GM12878 (cell line): ENCODE measurements at regions not wholly inside any gene's neighbourhood (a gene's known extent, or its start where the extent isn't known, plus 50 kb on each side); places are given as distances from the start of the nearest gene placed in this dataset.

Experiments used
- ATAC-seq: fragments of 200-7000 bp; cut with Tn5 transposase; 3 replicates; pipeline ENCODE4 v1.9.1; 2020; ENCODE audit warnings: mild to moderate bottlenecking, moderate library complexity
- BruUV-seq: library from RNA; stranded (reverse); fragments of 400-500 nt; replicated peaks from 2 replicates; lab custom pipeline; 2021; lab: Mats Ljungman, UMichigan
- CTCF ChIA-PET: fragments of 300-600 bp; sonication (Branson Sonifier 250); formaldehyde crosslinking; extraction: SDS; loops from one replicate; lab custom pipeline; 2021; ENCODE audit warnings: inconsistent platforms; lab: Yijun Ruan, JAX
- POLR2A ChIA-PET: fragments of 350-600 bp; formaldehyde crosslinking; extraction: SDS; loops from one replicate; lab custom pipeline; 2021; ENCODE audit warnings: inconsistent platforms; lab: Charles Lee
- RAD21 ChIA-PET: fragments of 300-600 bp; sonication (Branson Sonifier 250); formaldehyde crosslinking; loops from one replicate; lab custom pipeline; 2023; ENCODE audit warnings: antibody characterized with exemption; ENCODE audit not compliant: unreplicated experiment; lab: Charles Lee
- SMC1A ChIA-PET: fragments of 300-600 bp; sonication (Branson Sonifier 250); formaldehyde crosslinking; loops from one replicate; lab custom pipeline; 2023; ENCODE audit not compliant: unreplicated experiment, uncharacterized antibody; lab: Charles Lee
- DNase-seq: peaks from one replicate; pipeline ENCODE4 v3.0.0-alpha.2; 2011; ENCODE audit warnings: low read depth, low spot score
- FAIRE-seq: peaks from 3 replicates; lab custom pipeline; 2011; peaks lifted over from hg19 to GRCh38; lab: Jason Lieb, UNC
- H2AFZ ChIP-seq: 2 replicates; pipeline ENCODE4 v1.6.0; 2011; ENCODE audit warnings: low read depth, low read length, control low read depth; ENCODE audit not compliant: control insufficient read depth
- H3K27ac ChIP-seq: 2 replicates; pipeline ENCODE4 v1.5.1; 2011; ENCODE audit warnings: control low read depth; ENCODE audit not compliant: control insufficient read depth, insufficient read depth
- H3K27me3 ChIP-seq, 2 experiments: replicated peaks in 1 of 2; 2 replicates each; pipeline versions ENCODE4 v1.6.0 to v1.6.1; 2011; ENCODE audit warnings: low read length in 1 of 2; ENCODE audit not compliant: control insufficient read depth in 2 of 2, insufficient read depth in 2 of 2
- H3K36me3 ChIP-seq, 2 experiments: 2 replicates each; pipeline ENCODE4 v1.5.1; 2011; ENCODE audit warnings: low read length in 1 of 2; ENCODE audit not compliant: control insufficient read depth in 2 of 2, insufficient read depth in 2 of 2
- H3K4me1 ChIP-seq: 2 replicates; pipeline ENCODE4 v1.6.1; 2011; ENCODE audit warnings: mild to moderate bottlenecking, low read length, moderate library complexity, mixed read lengths; ENCODE audit not compliant: control insufficient read depth, insufficient read depth
- H3K4me2 ChIP-seq: 2 replicates; pipeline ENCODE4 v1.6.0; 2011; ENCODE audit warnings: control low read depth; ENCODE audit not compliant: control insufficient read depth, insufficient read depth
- H3K4me3 ChIP-seq: fragments of 200-600 bp; sonication (generic); 2 replicates; pipeline ENCODE4 v1.5.1; 2016
- H3K79me2 ChIP-seq: 2 replicates; pipeline ENCODE4 v1.6.0; 2011; ENCODE audit warnings: low read length; ENCODE audit not compliant: control insufficient read depth, insufficient read depth
- H3K9ac ChIP-seq: 2 replicates; pipeline ENCODE4 v1.8.0; 2011; ENCODE audit warnings: low read length, control low read depth, mixed read lengths; ENCODE audit not compliant: control insufficient read depth, insufficient read depth
- H3K9me3 ChIP-seq: replicated peaks from 3 replicates; pipeline ENCODE4 v1.5.1; 2011; ENCODE audit warnings: mild to moderate bottlenecking, low read length; ENCODE audit not compliant: control insufficient read depth, insufficient read depth
- H4K20me1 ChIP-seq: 2 replicates; pipeline ENCODE4 v1.6.0; 2011; ENCODE audit not compliant: control insufficient read depth, insufficient read depth
- CBFB ChIP-seq: IDR thresholded peaks from 2 replicates; pipeline ENCODE4 v1.6.1; 2016; ENCODE audit warnings: antibody characterized with exemption, low read depth
- ESRRA ChIP-seq: IDR thresholded peaks from 2 replicates; pipeline ENCODE4 v1.6.1; 2012; ENCODE audit warnings: mild to moderate bottlenecking, low read length, improper control_type of control experiment
- HDGF ChIP-seq: fragments of 450-650 bp; IDR thresholded peaks from 2 replicates; pipeline ENCODE4 v1.6.1; 2016; ENCODE audit warnings: antibody characterized with exemption
- KDM1A ChIP-seq: fragments of 200-600 bp; sonication (generic); IDR thresholded peaks from 2 replicates; pipeline ENCODE4 v1.6.1; 2016; ENCODE audit warnings: borderline replicate concordance
- NR2F1 ChIP-seq: fragments of 450-650 bp; conservative IDR thresholded peaks from 2 replicates; pipeline ENCODE4 v1.6.1; 2017; ENCODE audit warnings: mild to moderate bottlenecking
- POLR2AphosphoS2 ChIP-seq: IDR thresholded peaks from 2 replicates; pipeline ENCODE4 v1.6.1; 2011; ENCODE audit warnings: low read depth, mild to moderate bottlenecking, low read length, improper control_type of control experiment, moderate library complexity
- RAD51 ChIP-seq: fragments of 450-650 bp; IDR thresholded peaks from 2 replicates; pipeline ENCODE4 v1.6.1; 2016; ENCODE audit warnings: moderate library complexity, mild to moderate bottlenecking, inconsistent platforms
- RELA ChIP-seq: fragments of 450-650 bp; IDR thresholded peaks from 2 replicates; pipeline ENCODE4 v1.8.0; 2014; ENCODE audit warnings: borderline replicate concordance; ENCODE audit not compliant: partially characterized antibody
- TBL1XR1 ChIP-seq: IDR thresholded peaks from 2 replicates; pipeline ENCODE4 v1.6.1; 2012; ENCODE audit warnings: low read depth, low read length, improper control_type of control experiment
- USF1 ChIP-seq: IDR thresholded peaks from 2 replicates; pipeline ENCODE4 v1.6.1; 2011; ENCODE audit warnings: borderline replicate concordance, low read depth, mild to moderate bottlenecking, moderate library complexity, mixed read lengths, low read length; ENCODE audit not compliant: insufficient read depth; ENCODE audit errors: extremely low read length
- WGBS: methylation state at CpG from one replicate; pipeline ENCODE4 v1.1.6; 2016; ENCODE audit warnings: low lambda C conversion rate; ENCODE audit not compliant: insufficient replicate concordance, insufficient coverage; ENCODE audit errors: missing lambda C conversion rate; 5-methylcytosine and 5-hydroxymethylcytosine counted together
- in situ Hi-C: fragments of 300-500 bp; cut with MboI; formaldehyde crosslinking; loops from 9 replicates; pipeline ENCODE4 v1.14.3; 2018; ENCODE audit warnings: mixed read lengths
- intact Hi-C: fragments of 100-400 bp; cut with micrococcal nuclease; formaldehyde crosslinking; loops from one replicate; pipeline ENCODE4 v1.14.2; 2022; ENCODE audit not compliant: unreplicated experiment
- TF ChIP-seq, protein P1 (sequence below): fragments of 150-350 bp; IDR thresholded peaks from 2 replicates; pipeline ENCODE4 v1.6.1; 2016; ENCODE audit warnings: low read depth, low read length
- TF ChIP-seq, protein P2 (sequence below): IDR thresholded peaks from 2 replicates; pipeline ENCODE4 v1.6.1; 2012; ENCODE audit warnings: improper control_type of control experiment, low read depth, low read length; ENCODE audit not compliant: insufficient replicate concordance

GRCh38 chr5:61654876-61655275 lies 322.8 kb downstream of the ZSWIM6 start (continued):
- TF ChIP-seq, protein P1, sequence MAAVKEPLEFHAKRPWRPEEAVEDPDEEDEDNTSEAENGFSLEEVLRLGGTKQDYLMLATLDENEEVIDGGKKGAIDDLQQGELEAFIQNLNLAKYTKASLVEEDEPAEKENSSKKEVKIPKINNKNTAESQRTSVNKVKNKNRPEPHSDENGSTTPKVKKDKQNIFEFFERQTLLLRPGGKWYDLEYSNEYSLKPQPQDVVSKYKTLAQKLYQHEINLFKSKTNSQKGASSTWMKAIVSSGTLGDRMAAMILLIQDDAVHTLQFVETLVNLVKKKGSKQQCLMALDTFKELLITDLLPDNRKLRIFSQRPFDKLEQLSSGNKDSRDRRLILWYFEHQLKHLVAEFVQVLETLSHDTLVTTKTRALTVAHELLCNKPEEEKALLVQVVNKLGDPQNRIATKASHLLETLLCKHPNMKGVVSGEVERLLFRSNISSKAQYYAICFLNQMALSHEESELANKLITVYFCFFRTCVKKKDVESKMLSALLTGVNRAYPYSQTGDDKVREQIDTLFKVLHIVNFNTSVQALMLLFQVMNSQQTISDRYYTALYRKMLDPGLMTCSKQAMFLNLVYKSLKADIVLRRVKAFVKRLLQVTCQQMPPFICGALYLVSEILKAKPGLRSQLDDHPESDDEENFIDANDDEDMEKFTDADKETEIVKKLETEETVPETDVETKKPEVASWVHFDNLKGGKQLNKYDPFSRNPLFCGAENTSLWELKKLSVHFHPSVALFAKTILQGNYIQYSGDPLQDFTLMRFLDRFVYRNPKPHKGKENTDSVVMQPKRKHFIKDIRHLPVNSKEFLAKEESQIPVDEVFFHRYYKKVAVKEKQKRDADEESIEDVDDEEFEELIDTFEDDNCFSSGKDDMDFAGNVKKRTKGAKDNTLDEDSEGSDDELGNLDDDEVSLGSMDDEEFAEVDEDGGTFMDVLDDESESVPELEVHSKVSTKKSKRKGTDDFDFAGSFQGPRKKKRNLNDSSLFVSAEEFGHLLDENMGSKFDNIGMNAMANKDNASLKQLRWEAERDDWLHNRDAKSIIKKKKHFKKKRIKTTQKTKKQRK: no peak
- no peak for TF ChIP-seq NR2F1
- TF ChIP-seq RAD51: no peak

DNA sequence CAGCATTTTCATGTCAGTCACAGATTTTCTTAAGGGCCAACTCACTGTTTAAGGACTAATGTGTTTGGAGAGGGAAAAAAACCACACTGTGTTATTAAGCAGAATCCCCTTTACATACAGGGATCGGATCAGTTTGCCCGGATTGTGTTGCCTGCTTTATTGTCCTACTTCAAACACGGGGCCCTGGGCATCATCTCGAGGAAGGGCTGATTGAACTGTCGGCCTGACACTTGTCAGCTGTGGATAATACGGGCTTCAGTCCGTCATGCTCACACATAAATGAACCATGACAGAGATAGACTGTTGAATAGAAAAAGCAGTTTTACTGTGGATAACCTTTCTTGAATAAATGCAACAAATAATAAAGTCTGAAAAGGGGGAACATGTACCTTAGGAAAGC lies 325.0 kb downstream of the ZSWIM6 start:
- SMC1A ChIA-PET: interaction anchor here (0.7 to 3.3 kb wide), 18 partner anchors 10 to 610 kb away, joined by 3 to 27 read pairs (median 3); no protein-coding TSS in a partner anchor
- Histone ChIP-seq H3K27ac (no peak overlapping the region), H3K4me3 (no peak overlapping the region), H3K27me3 (no peaks in the 10 kb centered on the region; a peak in 3 of 4 replicates), H3K36me3 (no peaks in the 10 kb centered on the region), H3K79me2 (no peaks in the 10 kb centered on the region), H4K20me1 (no peaks in the 10 kb centered on the region), H3K4me2 (no peak overlapping the region), H3K9me3 (no peaks in the 10 kb centered on the region), H2AFZ (no peak overlapping the region), H3K9ac (no peak overlapping the region), H3K4me1 (no peaks in the 10 kb centered on the region)
- CTCF ChIA-PET: interaction anchor here (1.0 to 4.2 kb wide), 24 partner anchors 8 to 698 kb away, joined by 3 to 95 read pairs (median 6); no protein-coding TSS in a partner anchor
- RAD21 ChIA-PET: interaction anchor here (0.8 to 2.3 kb wide), 6 partner anchors 57 to 698 kb away, joined by 4 to 11 read pairs (median 8); partner anchors contain the start of gene ZSWIM6
- intact Hi-C loops (loop anchor here (10.0 kb wide), 3 partner anchors 278 to 982 kb away; no protein-coding TSS in a partner anchor), in situ Hi-C loops (loop anchor here (10.0 kb wide), 1 partner anchor 702 kb away; no protein-coding TSS in a partner anchor)
- FAIRE-seq: no peak
- no TSS peak for BruUV-seq
- no peak for DNase-seq
- POLR2A ChIA-PET: no interaction called here
- no peak for ATAC-seq
- 53% methylated on average over 7 of the region's 7 CpGs for WGBS
- TF ChIP-seq KDM1A (no peak), HDGF (no peak), NR2F1 (no peak), CBFB (no peak), ESRRA (no peak), USF1 (no peak), POLR2AphosphoS2 (no peak), RELA (no peak), TBL1XR1 (no peak)
- TF ChIP-seq, protein P2, sequence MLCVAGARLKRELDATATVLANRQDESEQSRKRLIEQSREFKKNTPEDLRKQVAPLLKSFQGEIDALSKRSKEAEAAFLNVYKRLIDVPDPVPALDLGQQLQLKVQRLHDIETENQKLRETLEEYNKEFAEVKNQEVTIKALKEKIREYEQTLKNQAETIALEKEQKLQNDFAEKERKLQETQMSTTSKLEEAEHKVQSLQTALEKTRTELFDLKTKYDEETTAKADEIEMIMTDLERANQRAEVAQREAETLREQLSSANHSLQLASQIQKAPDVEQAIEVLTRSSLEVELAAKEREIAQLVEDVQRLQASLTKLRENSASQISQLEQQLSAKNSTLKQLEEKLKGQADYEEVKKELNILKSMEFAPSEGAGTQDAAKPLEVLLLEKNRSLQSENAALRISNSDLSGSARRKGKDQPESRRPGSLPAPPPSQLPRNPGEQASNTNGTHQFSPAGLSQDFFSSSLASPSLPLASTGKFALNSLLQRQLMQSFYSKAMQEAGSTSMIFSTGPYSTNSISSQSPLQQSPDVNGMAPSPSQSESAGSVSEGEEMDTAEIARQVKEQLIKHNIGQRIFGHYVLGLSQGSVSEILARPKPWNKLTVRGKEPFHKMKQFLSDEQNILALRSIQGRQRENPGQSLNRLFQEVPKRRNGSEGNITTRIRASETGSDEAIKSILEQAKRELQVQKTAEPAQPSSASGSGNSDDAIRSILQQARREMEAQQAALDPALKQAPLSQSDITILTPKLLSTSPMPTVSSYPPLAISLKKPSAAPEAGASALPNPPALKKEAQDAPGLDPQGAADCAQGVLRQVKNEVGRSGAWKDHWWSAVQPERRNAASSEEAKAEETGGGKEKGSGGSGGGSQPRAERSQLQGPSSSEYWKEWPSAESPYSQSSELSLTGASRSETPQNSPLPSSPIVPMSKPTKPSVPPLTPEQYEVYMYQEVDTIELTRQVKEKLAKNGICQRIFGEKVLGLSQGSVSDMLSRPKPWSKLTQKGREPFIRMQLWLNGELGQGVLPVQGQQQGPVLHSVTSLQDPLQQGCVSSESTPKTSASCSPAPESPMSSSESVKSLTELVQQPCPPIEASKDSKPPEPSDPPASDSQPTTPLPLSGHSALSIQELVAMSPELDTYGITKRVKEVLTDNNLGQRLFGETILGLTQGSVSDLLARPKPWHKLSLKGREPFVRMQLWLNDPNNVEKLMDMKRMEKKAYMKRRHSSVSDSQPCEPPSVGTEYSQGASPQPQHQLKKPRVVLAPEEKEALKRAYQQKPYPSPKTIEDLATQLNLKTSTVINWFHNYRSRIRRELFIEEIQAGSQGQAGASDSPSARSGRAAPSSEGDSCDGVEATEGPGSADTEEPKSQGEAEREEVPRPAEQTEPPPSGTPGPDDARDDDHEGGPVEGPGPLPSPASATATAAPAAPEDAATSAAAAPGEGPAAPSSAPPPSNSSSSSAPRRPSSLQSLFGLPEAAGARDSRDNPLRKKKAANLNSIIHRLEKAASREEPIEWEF: no peak
